GM19372 (cell line): ENCODE measurements at regions not wholly inside any gene's neighbourhood (a gene's known extent, or its start where the extent isn't known, plus 50 kb on each side); places are given as distances from the start of the nearest gene placed in this dataset.

Experiments
- ATAC-seq: cut with Tn5 transposase; IDR thresholded peaks from one replicate; pipeline ENCODE4 v1.9.1; 2021; ENCODE audit warnings: mild to moderate bottlenecking, low read depth, moderate library complexity; ENCODE audit not compliant: unreplicated experiment

DNA sequence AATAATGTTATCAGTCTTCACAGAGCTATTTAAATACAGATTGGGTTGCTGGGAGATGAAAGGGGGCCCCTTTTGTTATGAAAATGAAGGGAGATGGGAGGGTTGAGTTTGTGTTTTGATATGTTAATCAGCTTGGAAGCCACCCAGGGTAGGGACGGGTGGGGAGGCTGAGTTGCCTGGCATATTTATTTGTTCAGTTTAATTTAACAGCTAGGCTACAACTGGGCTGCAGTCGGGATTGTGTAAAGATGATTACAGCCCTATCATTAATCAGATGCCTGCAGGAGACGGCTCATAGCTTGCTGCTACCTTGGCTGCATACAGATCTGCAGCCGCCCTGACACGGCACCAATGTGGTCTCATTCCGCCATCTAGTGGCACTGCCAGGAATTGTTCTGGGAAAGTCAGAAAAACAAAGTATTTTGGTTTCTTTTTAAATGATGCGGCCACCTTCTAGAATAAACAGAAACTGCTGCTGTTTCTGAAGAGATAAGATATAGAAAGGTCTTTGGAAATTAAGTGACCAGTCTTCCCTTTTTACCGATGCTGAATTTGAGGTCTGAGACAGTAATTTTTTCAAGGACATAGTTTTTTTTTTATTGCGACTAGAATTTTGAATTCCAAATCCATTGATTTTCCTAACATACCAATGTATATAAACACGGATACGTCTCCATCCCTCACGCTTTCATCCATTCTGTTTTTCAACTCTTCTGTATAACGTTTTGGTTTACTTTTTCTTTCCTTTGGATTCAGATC, 458.0 kb upstream of the ASIC2 start:
- no peak for ATAC-seq

GRCh38 chr17:33751702-33752065, 458.6 kb upstream of the ASIC2 start:
- no peak for ATAC-seq

GRCh38 chr17:33753452-33753851, 460.4 kb upstream of the ASIC2 start:
- no peak for ATAC-seq

GRCh38 chr17:33756021-33756420, 462.9 kb upstream of the ASIC2 start:
- no peak for ATAC-seq

- no peak for ATAC-seq
Observed at GRCh38 chr17:33765871-33766270, 472.8 kb upstream of the ASIC2 start.

- no peak for ATAC-seq
Observed at GRCh38 chr17:33766721-33767120, 473.6 kb upstream of the ASIC2 start.

DNA sequence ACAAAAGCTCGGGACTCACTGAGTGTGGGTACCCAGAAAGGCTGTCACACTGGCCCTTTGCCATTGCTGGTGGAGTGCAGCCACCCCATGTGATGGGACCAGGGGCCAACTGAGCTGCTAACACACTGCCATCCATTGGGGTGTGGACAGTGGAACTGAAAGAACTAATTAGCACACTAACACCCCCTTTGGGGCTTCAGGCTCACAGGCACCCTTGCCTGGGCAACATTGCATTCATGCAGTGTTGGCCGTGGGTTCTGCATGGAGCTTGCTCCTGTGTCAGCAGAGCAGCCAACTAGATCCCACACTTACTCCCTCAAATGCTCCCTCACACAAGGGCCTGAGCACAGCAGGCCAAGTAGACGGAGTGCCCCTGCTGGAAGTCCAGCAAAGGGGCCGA, 476.0 kb upstream of the ASIC2 start:
- ATAC-seq: no peak

DNA sequence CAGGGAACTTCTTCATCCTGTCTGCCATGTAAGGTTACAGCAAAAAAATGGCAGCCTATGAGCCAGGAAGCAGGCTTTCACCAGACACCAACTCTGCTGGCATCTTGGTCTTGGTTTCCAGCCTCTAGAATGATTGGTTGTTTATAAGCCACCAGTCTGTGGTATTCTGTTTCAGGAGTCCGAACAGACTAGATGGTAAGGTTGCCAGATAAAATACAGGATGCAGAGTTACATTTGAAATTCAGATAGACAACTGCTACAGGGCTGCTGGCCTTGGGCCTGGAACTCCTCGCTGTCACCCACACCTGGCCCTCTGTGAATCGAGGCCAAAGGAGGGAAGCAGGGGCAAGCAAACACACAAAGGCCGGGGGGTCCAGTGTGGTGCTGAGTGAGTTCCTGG, 478.8 kb upstream of the CCL2 start:
- no peak for ATAC-seq

DNA sequence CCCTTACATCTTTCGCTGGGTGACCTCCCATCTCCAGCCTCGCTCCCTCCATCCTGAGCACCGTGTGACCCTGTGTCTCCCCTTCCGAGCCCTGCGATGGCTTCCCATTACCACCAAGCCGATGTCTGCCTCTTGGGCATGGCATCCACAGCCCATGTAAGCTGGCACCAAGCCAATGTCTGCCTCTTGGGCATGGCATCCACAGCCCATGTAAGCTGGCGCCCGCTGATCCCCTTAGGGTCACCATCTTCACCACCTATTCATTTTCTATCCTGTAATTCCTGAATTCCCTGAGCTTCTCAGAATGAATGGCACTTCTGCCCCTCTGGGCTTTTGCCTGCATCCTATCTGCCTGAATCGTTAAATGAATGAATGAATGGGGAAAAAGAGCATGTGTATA, 478.2 kb upstream of the CCL2 start:
- no peak for ATAC-seq

GRCh38 chr17:33777674-33778073, 477.4 kb upstream of the CCL2 start:
- no peak for ATAC-seq

DNA sequence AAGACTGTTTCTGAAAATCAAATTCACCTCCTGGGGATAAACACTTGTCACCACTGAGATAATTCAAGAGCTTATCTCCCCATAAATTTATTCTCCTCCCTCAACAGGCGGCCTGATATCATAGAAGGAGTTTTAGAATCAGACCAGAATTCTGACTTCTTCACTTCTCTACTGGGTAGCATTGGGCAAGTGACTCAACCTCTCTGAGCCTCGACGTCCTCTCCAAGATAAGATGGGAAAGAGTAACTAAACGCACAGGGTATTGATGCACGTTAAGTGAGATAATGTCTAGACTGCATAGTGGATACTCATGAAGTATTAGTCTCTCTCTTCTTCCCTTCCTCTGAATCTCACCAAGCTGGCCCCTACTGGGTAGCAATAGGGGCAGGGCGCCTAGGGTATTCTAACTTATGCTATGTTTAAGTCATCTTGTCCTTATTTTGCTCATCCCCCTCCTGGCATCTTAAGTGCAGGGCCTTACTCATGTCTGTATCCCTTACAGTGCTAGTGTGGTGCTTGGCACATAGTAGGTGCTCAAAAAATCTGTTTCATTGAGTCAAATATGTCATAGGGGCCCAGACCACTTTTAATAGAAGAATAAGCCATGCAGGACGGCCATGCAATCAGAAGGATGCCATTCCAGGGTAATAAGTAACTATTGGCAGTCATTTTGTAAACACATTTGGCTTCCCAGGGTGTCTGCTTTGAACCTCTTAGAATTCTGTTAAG, 476.4 kb upstream of the CCL2 start:
- no peak for ATAC-seq

GRCh38 chr17:33779234-33779591, 475.9 kb upstream of the CCL2 start:
- ATAC-seq: no peak

- ATAC-seq: no peak
Observed at GRCh38 chr17:33785281-33785680, 469.8 kb upstream of the CCL2 start.

DNA sequence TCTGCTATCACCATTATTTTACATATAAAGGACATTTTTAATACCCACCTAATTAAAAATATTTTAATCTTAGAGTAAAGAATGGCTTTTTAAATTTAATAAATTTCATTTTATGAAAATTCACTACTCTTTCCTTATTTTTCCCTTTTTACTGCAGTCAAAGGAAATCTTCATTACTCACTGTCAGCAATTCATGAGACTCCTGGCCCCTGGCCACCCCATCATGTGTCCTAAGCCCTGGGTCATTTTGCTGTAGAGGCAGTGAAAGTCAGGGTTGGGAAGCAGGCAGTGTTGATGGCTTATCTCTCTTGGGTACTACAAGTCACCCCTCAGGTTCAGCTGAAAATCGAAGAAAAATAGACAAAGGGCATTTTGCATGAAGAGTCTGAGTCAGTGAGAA, 468.6 kb upstream of the CCL2 start:
- ATAC-seq: no peak

GRCh38 chr17:33789658-33790057, 465.4 kb upstream of the CCL2 start:
- no peak for ATAC-seq

DNA sequence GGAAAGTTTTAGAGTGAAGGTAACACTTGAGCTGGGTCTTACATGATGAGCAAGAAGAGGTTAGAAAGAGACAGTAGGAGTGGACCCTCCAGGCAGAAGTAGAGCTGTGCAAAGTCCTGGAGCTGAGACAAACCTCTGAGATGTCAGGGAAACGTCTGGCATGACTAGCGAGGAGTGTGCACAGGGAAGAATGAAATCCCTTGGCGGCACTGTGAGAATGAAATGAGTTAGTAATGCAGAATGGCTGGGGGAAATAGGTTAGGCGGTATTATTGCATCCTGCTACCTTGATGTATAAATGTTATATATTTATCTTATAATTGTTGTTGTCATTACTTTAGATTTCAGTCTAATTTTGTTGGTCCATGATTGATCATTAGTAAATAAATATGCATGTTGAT, 457.9 kb upstream of the CCL2 start:
- no peak for ATAC-seq

DNA sequence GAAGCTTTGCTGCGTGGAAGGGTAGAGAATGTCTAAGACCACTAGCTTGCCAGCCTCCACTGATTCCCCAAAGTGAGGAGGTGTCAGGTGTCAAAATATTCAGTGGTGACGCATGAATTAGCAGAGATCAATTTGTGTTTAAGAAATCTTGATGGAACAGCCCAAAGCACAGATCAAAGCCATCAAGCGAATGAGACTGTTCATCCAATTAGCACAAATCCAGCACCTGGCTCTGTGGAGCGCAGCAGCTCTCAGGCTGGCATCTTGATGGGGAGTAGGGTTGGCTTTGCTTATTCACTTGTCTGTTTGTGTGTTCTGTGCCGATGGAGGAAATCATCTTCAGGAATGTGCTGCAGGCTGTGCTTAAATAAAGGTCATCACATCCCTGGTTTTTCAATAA, 456.8 kb upstream of the CCL2 start:
- no peak for ATAC-seq

GRCh38 chr17:33802349-33803198, 452.5 kb upstream of the CCL2 start:
- ATAC-seq: no peak

- ATAC-seq: no peak
Observed at GRCh38 chr17:33803199-33803685, 451.8 kb upstream of the CCL2 start.

DNA sequence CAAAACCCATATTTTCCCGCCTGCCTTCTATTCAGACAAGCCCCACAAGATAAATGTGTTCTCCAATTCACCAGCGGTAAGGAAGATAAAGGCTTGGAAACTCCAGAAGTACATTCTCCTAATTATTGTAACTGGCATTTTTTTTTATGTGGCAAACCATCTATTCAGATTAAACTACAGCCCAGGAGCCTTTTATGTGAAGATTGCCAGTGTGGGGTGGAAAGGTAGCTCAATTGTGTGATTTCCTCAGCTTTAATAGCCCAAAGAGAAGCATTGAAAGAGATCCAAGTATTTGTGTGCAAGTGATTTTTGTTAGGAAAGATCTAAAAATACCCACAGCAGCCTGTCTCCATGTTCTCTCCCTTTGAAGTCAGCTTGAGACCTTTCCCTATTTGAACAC, 451.4 kb upstream of the CCL2 start:
- no peak for ATAC-seq

DNA sequence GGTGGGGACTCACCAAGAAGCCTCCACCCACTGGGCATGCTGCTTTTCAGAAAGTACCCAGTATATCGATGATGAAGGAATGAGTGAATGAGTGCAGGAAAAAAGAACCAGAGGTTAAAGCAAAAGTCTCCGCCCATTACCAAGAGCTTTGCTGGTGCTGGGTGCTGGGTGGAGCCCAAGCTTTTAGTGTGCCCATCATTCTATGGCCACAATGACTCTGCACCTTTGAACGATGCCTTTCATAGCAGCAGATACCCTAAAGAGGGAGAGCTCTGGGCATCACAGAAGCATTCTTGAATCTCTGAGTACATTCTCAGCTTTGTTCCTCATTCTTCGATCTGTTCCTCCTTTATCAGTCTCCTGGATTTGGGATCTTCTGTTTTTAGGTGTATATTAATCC, 450.7 kb upstream of the CCL2 start:
- no peak for ATAC-seq
